HL-60 (cell line): ENCODE measurements at regions not wholly inside any gene's neighbourhood (a gene's known extent, or its start where the extent isn't known, plus 50 kb on each side); places are given as distances from the start of the nearest gene placed in this dataset.

Experiments used
- POLR2AphosphoS5 ChIP-seq: IDR thresholded peaks from 2 replicates; pipeline ENCODE4 v1.6.1; 2012; ENCODE audit warnings: low read depth
- TF ChIP-seq, protein P1 (sequence below): IDR thresholded peaks from one replicate; pipeline ENCODE4 v1.5.1; 2011; ENCODE audit warnings: low read length, control low read depth, inconsistent platforms; ENCODE audit not compliant: insufficient read depth

DNA sequence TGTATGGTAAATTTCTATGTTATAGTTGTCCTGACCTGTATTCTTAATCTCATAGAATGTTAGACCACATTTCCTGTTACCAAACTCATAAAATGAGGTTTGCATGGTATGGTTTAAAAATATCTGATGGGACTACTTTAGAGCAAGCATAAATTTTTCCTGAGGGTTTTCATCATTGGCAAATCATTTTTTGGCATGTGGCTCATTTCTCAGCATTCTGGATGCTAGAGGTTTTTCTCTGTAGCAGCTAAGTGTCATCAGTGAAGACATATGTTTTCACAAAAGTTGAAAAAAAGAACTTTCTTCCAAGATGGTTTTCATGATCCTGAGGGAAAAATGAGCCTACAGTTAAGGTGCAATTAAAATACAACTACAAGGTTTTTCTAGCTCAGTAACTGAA, 503.5 kb upstream of the FAM47C start:
- TF ChIP-seq, protein P1, sequence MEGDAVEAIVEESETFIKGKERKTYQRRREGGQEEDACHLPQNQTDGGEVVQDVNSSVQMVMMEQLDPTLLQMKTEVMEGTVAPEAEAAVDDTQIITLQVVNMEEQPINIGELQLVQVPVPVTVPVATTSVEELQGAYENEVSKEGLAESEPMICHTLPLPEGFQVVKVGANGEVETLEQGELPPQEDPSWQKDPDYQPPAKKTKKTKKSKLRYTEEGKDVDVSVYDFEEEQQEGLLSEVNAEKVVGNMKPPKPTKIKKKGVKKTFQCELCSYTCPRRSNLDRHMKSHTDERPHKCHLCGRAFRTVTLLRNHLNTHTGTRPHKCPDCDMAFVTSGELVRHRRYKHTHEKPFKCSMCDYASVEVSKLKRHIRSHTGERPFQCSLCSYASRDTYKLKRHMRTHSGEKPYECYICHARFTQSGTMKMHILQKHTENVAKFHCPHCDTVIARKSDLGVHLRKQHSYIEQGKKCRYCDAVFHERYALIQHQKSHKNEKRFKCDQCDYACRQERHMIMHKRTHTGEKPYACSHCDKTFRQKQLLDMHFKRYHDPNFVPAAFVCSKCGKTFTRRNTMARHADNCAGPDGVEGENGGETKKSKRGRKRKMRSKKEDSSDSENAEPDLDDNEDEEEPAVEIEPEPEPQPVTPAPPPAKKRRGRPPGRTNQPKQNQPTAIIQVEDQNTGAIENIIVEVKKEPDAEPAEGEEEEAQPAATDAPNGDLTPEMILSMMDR = no peak
- TF ChIP-seq POLR2AphosphoS5 = no peak
